ENCODE measurements at regions not wholly inside any gene's neighbourhood (a gene's known extent, or its start where the extent isn't known, plus 50 kb on each side); places are given as distances from the start of the nearest gene placed in this dataset.

DNA sequence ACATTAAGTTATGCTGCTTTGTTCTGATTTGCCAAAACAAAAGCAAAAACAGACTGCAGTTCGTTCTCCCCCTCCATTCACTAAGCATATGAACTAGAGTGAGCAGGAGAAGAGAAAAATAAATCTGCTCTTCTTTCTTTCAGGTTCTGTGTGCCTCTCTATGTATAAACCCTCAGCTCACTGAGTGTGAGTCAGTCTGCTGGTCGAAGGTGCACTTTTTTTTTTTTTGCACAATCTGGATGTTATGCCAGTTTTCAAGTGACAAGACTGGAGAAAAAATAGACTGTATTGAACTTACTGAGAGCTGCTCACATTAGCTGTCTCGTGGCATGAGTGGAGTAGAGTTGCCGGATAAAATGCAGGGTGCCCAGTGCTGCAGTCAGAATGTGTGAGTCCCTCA lies 244.6 kb upstream of the ATP10B start:
- DNase-seq (ENCODE audit: low read depth) = no peak
- no peak overlapping the region for H3K4me3 ChIP-seq (ENCODE audit: low read depth, low read length)
- no peak for TF ChIP-seq CTCF (IDR thresholded peaks at IDR 0.05; ENCODE audit: control insufficient read depth, extremely low read depth, insufficient read depth)

DNA sequence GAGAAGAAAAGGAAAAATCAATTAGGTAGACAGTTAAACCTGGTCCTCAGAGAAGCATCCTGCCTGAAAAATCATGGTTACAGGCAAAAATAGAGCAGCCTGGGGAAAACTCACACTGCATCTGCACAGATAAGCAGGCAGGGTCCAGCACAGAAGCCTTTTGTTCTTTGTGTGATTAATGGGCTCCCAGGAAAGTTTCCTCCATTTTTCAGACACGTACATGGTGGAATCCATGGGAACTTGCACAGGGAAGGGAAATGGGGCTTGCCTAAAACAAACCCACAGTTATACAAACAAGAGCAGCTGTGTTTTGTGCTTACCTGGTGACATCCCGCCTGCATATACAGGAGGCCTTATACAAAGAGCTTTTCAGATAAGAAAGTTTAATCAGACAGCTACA lies 243.9 kb upstream of the ATP10B start:
- TF ChIP-seq CTCF (IDR thresholded peaks at IDR 0.05; ENCODE audit: control insufficient read depth, extremely low read depth, insufficient read depth) = no peak
- no peak for DNase-seq (ENCODE audit: low read depth)
- H3K4me3 ChIP-seq (ENCODE audit: low read depth, low read length) = no peak overlapping the region

- no peak overlapping the region for H3K4me3 ChIP-seq (ENCODE audit: low read depth, low read length)
- DNase-seq (ENCODE audit: low read depth) = no peak
- no peak for TF ChIP-seq CTCF (IDR thresholded peaks at IDR 0.05; ENCODE audit: control insufficient read depth, extremely low read depth, insufficient read depth)
Measured at GRCh38 chr5:161094411-161094810, 242.4 kb upstream of the ATP10B start.

- H3K4me3 ChIP-seq (ENCODE audit: low read depth, low read length) = no peak overlapping the region
- no peak for DNase-seq (ENCODE audit: low read depth)
- no peak for TF ChIP-seq CTCF (IDR thresholded peaks at IDR 0.05; ENCODE audit: control insufficient read depth, extremely low read depth, insufficient read depth)
Measured at GRCh38 chr5:161093100-161093499, 241.1 kb upstream of the ATP10B start.

- TF ChIP-seq CTCF (IDR thresholded peaks at IDR 0.05; ENCODE audit: control insufficient read depth, extremely low read depth, insufficient read depth) = no peak
Measured at GRCh38 chr5:161089569-161089968, 237.6 kb upstream of the ATP10B start.

GRCh38 chr5:161086461-161086860 lies 234.4 kb upstream of the ATP10B start:
- no peak for TF ChIP-seq CTCF (IDR thresholded peaks at IDR 0.05; ENCODE audit: control insufficient read depth, extremely low read depth, insufficient read depth)
- DNase-seq (ENCODE audit: low read depth) = no peak
- H3K4me3 ChIP-seq (ENCODE audit: low read depth, low read length) = no peak overlapping the region

More at GRCh38 chr5:161089569-161089968, 237.6 kb upstream of the ATP10B start:
- no peak overlapping the region for H3K4me3 ChIP-seq (ENCODE audit: low read depth, low read length)
- no peak for DNase-seq (ENCODE audit: low read depth)

GRCh38 chr5:161085056-161085455 lies 233.0 kb upstream of the ATP10B start:
- no peak overlapping the region for H3K4me3 ChIP-seq (ENCODE audit: low read depth, low read length)
- no peak for DNase-seq (ENCODE audit: low read depth)
- TF ChIP-seq CTCF (IDR thresholded peaks at IDR 0.05; ENCODE audit: control insufficient read depth, extremely low read depth, insufficient read depth) = no peak

All from LNCaP clone FGC (cell line).